Liver (tissue), 2 donors: ENCODE measurements at regions not wholly inside any gene's neighbourhood (a gene's known extent, or its start where the extent isn't known, plus 50 kb on each side); places are given as distances from the start of the nearest gene placed in this dataset.

Experiments
- EGR1 ChIP-seq, 2 donors: IDR thresholded peaks; 2 replicates each; pipeline ENCODE4 v1.6.1; 2016 to 2018; ENCODE audit warnings: antibody characterized with exemption in 2 of 2, low read depth in 2 of 2
- SP1 ChIP-seq: IDR thresholded peaks from 2 replicates; pipeline ENCODE4 v1.6.1; 2018; ENCODE audit warnings: antibody characterized with exemption, mild to moderate bottlenecking
- donor health status: healthy.

DNA sequence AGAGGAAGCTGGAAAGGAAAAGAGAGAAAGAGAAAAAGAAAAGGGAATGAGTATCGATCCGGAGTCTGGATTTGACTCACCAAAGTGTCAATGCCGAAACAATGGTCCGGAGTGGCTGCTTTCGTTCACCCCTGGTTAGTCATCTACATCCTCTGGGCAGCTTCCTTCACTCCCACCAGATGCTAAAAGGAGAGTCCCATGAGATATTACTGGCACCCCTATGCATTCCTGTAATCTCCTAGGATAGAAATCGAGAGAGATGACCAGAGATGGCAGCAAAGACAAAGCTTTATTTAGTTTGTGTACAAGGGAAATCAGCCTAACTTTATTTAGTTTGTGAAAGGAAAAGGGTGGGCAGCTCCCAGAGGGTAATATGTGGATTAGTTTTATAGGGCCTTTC, 622.2 kb downstream of the ZPLD1 start:
- TF ChIP-seq EGR1 (IDR thresholded peaks at IDR 0.05; ENCODE audit: low read depth in 2 of 2) (no peak), SP1 (no peak)
